HCT116 (cell line): ENCODE measurements at regions not wholly inside any gene's neighbourhood (a gene's known extent, or its start where the extent isn't known, plus 50 kb on each side); places are given as distances from the start of the nearest gene placed in this dataset.

ENCODE experiments used
- ATAC-seq: fragments of 200-7000 bp; cut with Tn5 transposase; 2 replicates; pipeline ENCODE4 v1.9.1; 2020; ENCODE audit warnings: mild to moderate bottlenecking, moderate library complexity
- BruUV-seq: library from RNA; stranded (reverse); fragments of 400-500 nt; replicated peaks from 2 replicates; lab custom pipeline; 2021; lab: Mats Ljungman, UMichigan
- CTCF ChIA-PET: fragments of 300-600 bp; sonication (Branson Sonifier 250); formaldehyde crosslinking; loops from one replicate; lab custom pipeline; 2021; ENCODE audit warnings: antibody characterized with exemption; lab: Charles Lee
- POLR2A ChIA-PET: fragments of 300-600, 350-600 bp; sonication (Branson Sonifier 250); formaldehyde crosslinking; loops from one replicate; lab custom pipeline; 2021; ENCODE audit warnings: antibody characterized with exemption; lab: Charles Lee
- RAD21 ChIA-PET, 2 experiments: fragments of 300-600 bp; sonication (Branson Sonifier 250); formaldehyde crosslinking; loops; one replicate each; lab custom pipeline; 2023; ENCODE audit warnings: low total read pairs in 2 of 2; ENCODE audit not compliant: uncharacterized antibody in 2 of 2, unreplicated experiment in 2 of 2, low non-redundant PET in 1 of 2; lab: Charles Lee
- DNase-seq: peaks from one replicate; pipeline ENCODE4 v3.0.0-alpha.2; 2010; ENCODE audit warnings: low read depth, low spot score
- H2AFZ ChIP-seq: fragments of 200-600 bp; shearing (Covaris generic), sonication (generic); 2 replicates; pipeline ENCODE4 v1.6.1; 2017; ENCODE audit warnings: low read depth, mixed run types, mixed read lengths, antibody characterized with exemption, low read length; ENCODE audit not compliant: poor library complexity, severe bottlenecking
- H3K27ac ChIP-seq: 2 replicates; pipeline ENCODE4 v1.5.1; 2012; ENCODE audit warnings: low read depth, low read length
- H3K27me3 ChIP-seq: fragments of 200-600 bp; sonication (generic); 2 replicates; pipeline ENCODE4 v1.6.1; 2016; ENCODE audit warnings: mixed run types, low read length, mixed read lengths; ENCODE audit not compliant: insufficient read depth
- H3K36me3 ChIP-seq, 2 experiments: fragments of 200-500 bp in 1 of 2; fragments of 200-600 bp in 1 of 2; sonication (Bioruptor generic) in 1 of 2; sonication (generic) in 1 of 2; 2 replicates each; pipeline versions ENCODE4 v1.5.1 to v1.6.1; 2014 to 2016; ENCODE audit warnings: low read length in 2 of 2, inconsistent platforms in 1 of 2, mixed read lengths in 1 of 2, mixed run types in 1 of 2; ENCODE audit not compliant: insufficient read depth in 2 of 2, control insufficient read depth in 1 of 2
- H3K4me1 ChIP-seq, 2 experiments: fragments of 200-600 bp in 1 of 2; sonication (generic) in 1 of 2; 2 replicates each; pipeline versions ENCODE4 v1.5.1 to v1.6.1; 2012 to 2017; ENCODE audit warnings: low read length in 2 of 2, inconsistent platforms in 1 of 2, mild to moderate bottlenecking in 1 of 2, mixed read lengths in 1 of 2, mixed run types in 1 of 2, moderate library complexity in 1 of 2; ENCODE audit not compliant: insufficient read depth in 2 of 2, control insufficient read depth in 1 of 2
- H3K4me2 ChIP-seq: fragments of 200-600 bp; sonication (generic); 2 replicates; pipeline ENCODE4 v1.6.1; 2017; ENCODE audit warnings: mixed run types, low read length, mixed read lengths
- H3K4me3 ChIP-seq, 2 experiments: fragments of 200-600 bp in 1 of 2; sonication (generic) in 1 of 2; replicated peaks in 1 of 2; 2 replicates each; pipeline ENCODE4 v1.5.1; 2011 to 2016; ENCODE audit warnings: low read length in 2 of 2, control low read depth in 1 of 2, low read depth in 1 of 2, mild to moderate bottlenecking in 1 of 2, mixed read lengths in 1 of 2, mixed run types in 1 of 2
- H3K79me2 ChIP-seq: fragments of 200-600 bp; sonication (generic); 2 replicates; pipeline ENCODE4 v1.6.1; 2017; ENCODE audit warnings: mild to moderate bottlenecking, mixed run types, low read length, moderate library complexity, mixed read lengths; ENCODE audit not compliant: insufficient read depth
- H3K9ac ChIP-seq: fragments of 200-600 bp; sonication (generic); 2 replicates; pipeline ENCODE4 v1.6.1; 2016; ENCODE audit warnings: low read length, mixed read lengths
- H3K9me2 ChIP-seq: fragments of 200-600 bp; sonication (generic), shearing (Covaris generic); 2 replicates; pipeline ENCODE4 v1.6.1; 2017; ENCODE audit warnings: mixed run types, mild to moderate bottlenecking, moderate library complexity; ENCODE audit not compliant: insufficient read depth
- H3K9me3 ChIP-seq, 2 experiments: fragments of 200-500 bp in 1 of 2; fragments of 200-600 bp in 1 of 2; sonication (Bioruptor generic) in 1 of 2; sonication (generic) in 1 of 2; 2 replicates each; pipeline ENCODE4 v1.6.1; 2014 to 2017; ENCODE audit warnings: low read length in 2 of 2, mixed read lengths in 2 of 2, inconsistent platforms in 1 of 2, low read depth in 1 of 2, mild to moderate bottlenecking in 1 of 2, mixed run types in 1 of 2, moderate library complexity in 1 of 2; ENCODE audit not compliant: control insufficient read depth in 1 of 2, insufficient read depth in 1 of 2
- H4K20me1 ChIP-seq: fragments of 200-600 bp; sonication (generic), shearing (Covaris generic); 2 replicates; pipeline ENCODE4 v1.6.1; 2017; ENCODE audit warnings: mixed run types, mild to moderate bottlenecking, moderate library complexity; ENCODE audit not compliant: insufficient read depth
- ELF1 ChIP-seq: IDR thresholded peaks from 2 replicates; pipeline ENCODE4 v1.6.1; 2012; ENCODE audit warnings: low read depth, borderline replicate concordance
- EZH2phosphoT487 ChIP-seq: fragments of 200-600 bp; IDR thresholded peaks from 2 replicates; pipeline ENCODE4 v1.6.1; 2018; ENCODE audit warnings: antibody characterized with exemption, borderline replicate concordance
- POLR2AphosphoS5 ChIP-seq: IDR thresholded peaks from 2 replicates; pipeline ENCODE4 v1.6.1; 2011; ENCODE audit warnings: mild to moderate bottlenecking, low read depth, low read length, moderate library complexity
- SIN3A ChIP-seq: IDR thresholded peaks from 2 replicates; pipeline ENCODE4 v1.6.1; 2012; ENCODE audit warnings: low read depth
- SP1 ChIP-seq: IDR thresholded peaks from 2 replicates; pipeline ENCODE4 v1.6.1; 2012; ENCODE audit warnings: low read depth
- SRF ChIP-seq: IDR thresholded peaks from 2 replicates; pipeline ENCODE4 v1.6.1; 2012; ENCODE audit warnings: low read depth
- ZFX ChIP-seq: fragments of 450-650 bp; IDR thresholded peaks from 2 replicates; pipeline ENCODE4 v1.6.1; 2017
- intact Hi-C: fragments of 100-400 bp; cut with micrococcal nuclease; formaldehyde crosslinking; loops from 2 replicates; pipeline ENCODE4 v1.10.0; 2022
- TF ChIP-seq, protein P1 (sequence below), 3 experiments: fragments of 200-600 bp in 1 of 3; sonication (generic) in 1 of 3; IDR thresholded peaks in 2 of 3; conservative IDR thresholded peaks in 1 of 3; 2 replicates each; pipeline ENCODE4 v1.5.1; 2012 to 2017; ENCODE audit warnings: low read depth in 2 of 3, low read length in 2 of 3, antibody characterized with exemption in 1 of 3, borderline replicate concordance in 1 of 3, control low read depth in 1 of 3, mild to moderate bottlenecking in 1 of 3, mixed read lengths in 1 of 3, mixed run types in 1 of 3, moderate library complexity in 1 of 3; ENCODE audit not compliant: insufficient read depth in 1 of 3

DNA sequence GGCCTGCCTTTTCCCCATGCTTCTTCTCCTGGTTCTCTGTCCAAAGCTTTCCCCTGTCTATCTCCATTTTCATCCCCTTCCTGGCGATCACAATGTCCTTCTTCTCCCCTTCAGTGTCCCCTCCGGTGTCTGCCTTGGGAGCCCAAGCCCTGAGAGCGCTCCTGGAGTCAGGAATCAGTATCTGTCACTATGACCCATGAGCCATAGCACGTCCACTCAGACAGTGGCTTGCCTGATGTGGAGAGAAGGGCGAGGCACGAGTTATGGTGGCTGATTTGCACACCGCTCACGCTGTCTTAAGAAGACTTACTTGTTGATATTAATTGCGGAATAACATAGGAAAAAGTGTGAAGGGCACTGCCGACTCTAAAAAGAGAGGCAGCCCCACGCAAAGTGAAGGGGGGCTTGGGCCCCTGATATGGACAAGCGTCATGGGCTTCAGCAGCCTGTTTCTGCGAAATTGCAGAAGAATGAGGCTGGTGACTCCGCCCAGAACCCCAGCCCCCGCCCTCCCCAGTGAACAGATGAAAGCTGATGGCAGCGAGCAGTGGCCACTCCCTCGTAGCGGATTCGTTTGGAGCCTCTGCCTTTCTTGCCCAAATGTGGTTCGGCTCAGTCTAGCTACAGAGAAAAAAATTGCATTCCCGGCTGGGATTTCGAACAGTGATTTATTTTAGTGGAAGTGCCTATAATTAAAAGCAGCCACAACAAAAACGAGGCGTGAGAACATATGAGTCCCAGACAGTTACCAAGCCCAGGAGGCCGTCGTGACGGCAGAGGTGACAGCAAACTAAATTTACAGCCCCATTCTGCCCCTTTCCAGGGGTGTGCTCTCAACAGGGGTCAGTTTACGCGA is 149.8 kb downstream of the ICE1 start:
- H3K9ac ChIP-seq: no peak overlapping the region
- H3K79me2 ChIP-seq: no peaks in the 10 kb centered on the region
- ATAC-seq (no peak), DNase-seq (no peak)
- intact Hi-C loops: no loop called here
- no peaks in the 10 kb centered on the region for H3K36me3 ChIP-seq
- H3K9me2 ChIP-seq: no peaks in the 10 kb centered on the region
- no peak overlapping the region for H3K27ac ChIP-seq
- RAD21 ChIA-PET: no interaction called here
- H2AFZ ChIP-seq: no peak overlapping the region
- POLR2A ChIA-PET: no interaction called here
- H3K4me2 ChIP-seq: no peak overlapping the region
- no TSS peak for BruUV-seq
- H3K9me3 ChIP-seq: no peaks in the 10 kb centered on the region
- CTCF ChIA-PET: interaction anchor here (0.7 kb wide), 1 partner anchor 40 kb away, joined by 4 read pairs; no protein-coding TSS in a partner anchor
- no peaks in the 10 kb centered on the region for H4K20me1 ChIP-seq
- H3K27me3 ChIP-seq: peaks cover 25% of the 10 kb centered on the region
- TF ChIP-seq POLR2AphosphoS5 (no peak), ELF1 (no peak), SP1 (no peak), EZH2phosphoT487 (no peak), SIN3A (no peak), SRF (no peak), ZFX (no peak)
- TF ChIP-seq, protein P1, sequence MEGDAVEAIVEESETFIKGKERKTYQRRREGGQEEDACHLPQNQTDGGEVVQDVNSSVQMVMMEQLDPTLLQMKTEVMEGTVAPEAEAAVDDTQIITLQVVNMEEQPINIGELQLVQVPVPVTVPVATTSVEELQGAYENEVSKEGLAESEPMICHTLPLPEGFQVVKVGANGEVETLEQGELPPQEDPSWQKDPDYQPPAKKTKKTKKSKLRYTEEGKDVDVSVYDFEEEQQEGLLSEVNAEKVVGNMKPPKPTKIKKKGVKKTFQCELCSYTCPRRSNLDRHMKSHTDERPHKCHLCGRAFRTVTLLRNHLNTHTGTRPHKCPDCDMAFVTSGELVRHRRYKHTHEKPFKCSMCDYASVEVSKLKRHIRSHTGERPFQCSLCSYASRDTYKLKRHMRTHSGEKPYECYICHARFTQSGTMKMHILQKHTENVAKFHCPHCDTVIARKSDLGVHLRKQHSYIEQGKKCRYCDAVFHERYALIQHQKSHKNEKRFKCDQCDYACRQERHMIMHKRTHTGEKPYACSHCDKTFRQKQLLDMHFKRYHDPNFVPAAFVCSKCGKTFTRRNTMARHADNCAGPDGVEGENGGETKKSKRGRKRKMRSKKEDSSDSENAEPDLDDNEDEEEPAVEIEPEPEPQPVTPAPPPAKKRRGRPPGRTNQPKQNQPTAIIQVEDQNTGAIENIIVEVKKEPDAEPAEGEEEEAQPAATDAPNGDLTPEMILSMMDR (IDR thresholded peaks at IDR 0.05 in 2 of 3, conservative IDR thresholded peaks at IDR 0.05 in 1 of 3; ENCODE audit: borderline replicate concordance in 1 of 3, insufficient read depth in 1 of 3, low read depth in 2 of 3, low read length in 2 of 3): no peak
- H3K4me1 ChIP-seq: no peaks in the 10 kb centered on the region
- no peak overlapping the region for H3K4me3 ChIP-seq
